ENCODE measurements at regions not wholly inside any gene's neighbourhood (a gene's known extent, or its start where the extent isn't known, plus 50 kb on each side); places are given as distances from the start of the nearest gene placed in this dataset.

GRCh38 chr2:41711736-41712135, 336.1 kb upstream of the PKDCC start:
- DNase-seq (ENCODE audit: insufficient read length, low spot score): no peak
- TF ChIP-seq CTCF (IDR thresholded peaks at IDR 0.05; ENCODE audit: insufficient read depth, missing control alignments): no peak

GRCh38 chr2:41716497-41716896, 331.3 kb upstream of the PKDCC start:
- TF ChIP-seq CTCF (IDR thresholded peaks at IDR 0.05; ENCODE audit: insufficient read depth, missing control alignments): no peak
- no peak for FAIRE-seq
- DNase-seq (ENCODE audit: insufficient read length, low spot score): no peak

More at GRCh38 chr2:41711736-41712135, 336.1 kb upstream of the PKDCC start:
- FAIRE-seq: no peak

- no peak for FAIRE-seq
Observed at GRCh38 chr2:41717839-41718238, 330.0 kb upstream of the PKDCC start.

GRCh38 chr2:41718705-41719104, 329.1 kb upstream of the PKDCC start:
- DNase-seq (ENCODE audit: insufficient read length, low spot score): no peak
- TF ChIP-seq CTCF (IDR thresholded peaks at IDR 0.05; ENCODE audit: insufficient read depth, missing control alignments): no peak
- no peak for FAIRE-seq

More at GRCh38 chr2:41717839-41718238, 330.0 kb upstream of the PKDCC start:
- TF ChIP-seq CTCF (IDR thresholded peaks at IDR 0.05; ENCODE audit: insufficient read depth, missing control alignments): no peak
- DNase-seq (ENCODE audit: insufficient read length, low spot score): no peak

- no peak for DNase-seq (ENCODE audit: insufficient read length, low spot score)
- no peak for TF ChIP-seq CTCF (IDR thresholded peaks at IDR 0.05; ENCODE audit: insufficient read depth, missing control alignments)
- FAIRE-seq: no peak
Observed at GRCh38 chr2:41719756-41720155, 328.1 kb upstream of the PKDCC start.

- no peak for DNase-seq (ENCODE audit: insufficient read length, low spot score)
- FAIRE-seq: no peak
- TF ChIP-seq CTCF (IDR thresholded peaks at IDR 0.05; ENCODE audit: insufficient read depth, missing control alignments): no peak
Observed at GRCh38 chr2:41720331-41721251, 327.2 kb upstream of the PKDCC start.

All from D721Med (cell line).